ENCODE measurements at regions not wholly inside any gene's neighbourhood (a gene's known extent, or its start where the extent isn't known, plus 50 kb on each side); places are given as distances from the start of the nearest gene placed in this dataset.

- DNase-seq (ENCODE audit: low read depth, low spot score) (no peak), FAIRE-seq (no peak)
- dilution Hi-C loops (cut with MboI; ENCODE audit: extremely low pct_ligation_motif_present, low sequenced_read_pairs): no loop called here
- no peaks in the 10 kb centered on the region for H3K9me1 ChIP-seq (ENCODE audit: control insufficient read depth, extremely low read depth, insufficient read depth, low read length)
- H3K36me3 ChIP-seq (ENCODE audit: control insufficient read depth in 2 of 2, extremely low read depth in 1 of 2, insufficient read depth in 2 of 2, low read length in 2 of 2): no peaks in the 10 kb centered on the region
- H3K27me3 ChIP-seq (ENCODE audit: control insufficient read depth, extremely low read depth, insufficient read depth, low read length): no peaks in the 10 kb centered on the region
- no peak overlapping the region for H2AFZ ChIP-seq (ENCODE audit: control insufficient read depth, low read length)
- no peak overlapping the region for H3K27ac ChIP-seq (ENCODE audit: control insufficient read depth, insufficient read depth, low read length)
- TF ChIP-seq EZH2 (IDR thresholded peaks at IDR 0.05; ENCODE audit: low read length) (no peak), CTCF (optimal IDR thresholded peaks at IDR 0.05 in 1 of 3, IDR thresholded peaks at IDR 0.05 in 1 of 3, conservative IDR thresholded peaks at IDR 0.05 in 1 of 3; ENCODE audit: extremely low read depth in 1 of 3, insufficient read depth in 2 of 3, low read length in 3 of 3) (peak; percentile 19 to 55 (median 37))
- no peak overlapping the region for H3K9ac ChIP-seq (ENCODE audit: control insufficient read depth, extremely low read depth, insufficient read depth, low read length)
- no peaks in the 10 kb centered on the region for H3K9me3 ChIP-seq (ENCODE audit: control insufficient read depth, low read depth, low read length)
- no peak overlapping the region for H3K4me2 ChIP-seq (ENCODE audit: control insufficient read depth, extremely low read depth, insufficient read depth, low read depth, low read length)
- no peaks in the 10 kb centered on the region for H4K20me1 ChIP-seq (ENCODE audit: control insufficient read depth, extremely low read depth, insufficient read depth, low read length)
- peaks cover 4% of the 10 kb centered on the region for H3K4me1 ChIP-seq (ENCODE audit: control insufficient read depth, extremely low read depth, insufficient read depth, low read length)
- no peaks in the 10 kb centered on the region for H3K79me2 ChIP-seq (ENCODE audit: control insufficient read depth, insufficient read depth, low read length)
- H3K4me3 ChIP-seq (ENCODE audit: control insufficient read depth in 2 of 3, extremely low read depth in 1 of 3, insufficient read depth in 2 of 3, low read depth in 1 of 3, low read length in 3 of 3): no peak overlapping the region
Observed at GRCh38 chr5:56314529-56314928, 81.4 kb upstream of the ANKRD55 start.

- H3K79me2 ChIP-seq (ENCODE audit: control insufficient read depth, insufficient read depth, low read length): no peaks in the 10 kb centered on the region
- TF ChIP-seq CTCF (optimal IDR thresholded peaks at IDR 0.05 in 1 of 3, IDR thresholded peaks at IDR 0.05 in 1 of 3, conservative IDR thresholded peaks at IDR 0.05 in 1 of 3; ENCODE audit: extremely low read depth in 1 of 3, insufficient read depth in 2 of 3, low read length in 3 of 3) (no peak), EZH2 (IDR thresholded peaks at IDR 0.05; ENCODE audit: low read length) (no peak)
- FAIRE-seq (no peak), DNase-seq (ENCODE audit: low read depth, low spot score) (no peak)
- no peak overlapping the region for H3K4me2 ChIP-seq (ENCODE audit: control insufficient read depth, extremely low read depth, insufficient read depth, low read depth, low read length)
- dilution Hi-C loops (cut with MboI; ENCODE audit: extremely low pct_ligation_motif_present, low sequenced_read_pairs): no loop called here
- no peak overlapping the region for H3K27ac ChIP-seq (ENCODE audit: control insufficient read depth, insufficient read depth, low read length)
- no peaks in the 10 kb centered on the region for H3K9me1 ChIP-seq (ENCODE audit: control insufficient read depth, extremely low read depth, insufficient read depth, low read length)
- H3K36me3 ChIP-seq (ENCODE audit: control insufficient read depth in 2 of 2, extremely low read depth in 1 of 2, insufficient read depth in 2 of 2, low read length in 2 of 2): no peaks in the 10 kb centered on the region
- no peak overlapping the region for H2AFZ ChIP-seq (ENCODE audit: control insufficient read depth, low read length)
- no peaks in the 10 kb centered on the region for H4K20me1 ChIP-seq (ENCODE audit: control insufficient read depth, extremely low read depth, insufficient read depth, low read length)
- no peaks in the 10 kb centered on the region for H3K9me3 ChIP-seq (ENCODE audit: control insufficient read depth, low read depth, low read length)
- no peak overlapping the region for H3K4me3 ChIP-seq (ENCODE audit: control insufficient read depth in 2 of 3, extremely low read depth in 1 of 3, insufficient read depth in 2 of 3, low read depth in 1 of 3, low read length in 3 of 3)
- no peaks in the 10 kb centered on the region for H3K4me1 ChIP-seq (ENCODE audit: control insufficient read depth, extremely low read depth, insufficient read depth, low read length)
- no peak overlapping the region for H3K9ac ChIP-seq (ENCODE audit: control insufficient read depth, extremely low read depth, insufficient read depth, low read length)
- H3K27me3 ChIP-seq (ENCODE audit: control insufficient read depth, extremely low read depth, insufficient read depth, low read length): no peaks in the 10 kb centered on the region
Observed at GRCh38 chr5:56313596-56313995, 80.5 kb upstream of the ANKRD55 start.
